Neuronal stem cell (in vitro differentiated cells): ENCODE measurements at regions not wholly inside any gene's neighbourhood (a gene's known extent, or its start where the extent isn't known, plus 50 kb on each side); places are given as distances from the start of the nearest gene placed in this dataset.

ENCODE experiments used
- DNase-seq: peaks from one replicate; pipeline ENCODE4 v3.0.0-alpha.2; 2013; ENCODE audit warnings: low spot score
- H2AFZ ChIP-seq: one replicate; pipeline ENCODE4 v1.6.1; 2013; ENCODE audit warnings: mild to moderate bottlenecking, low read length, inconsistent platforms
- H2AK5ac ChIP-seq: 2 replicates; pipeline ENCODE4 v1.6.1; 2013; ENCODE audit warnings: low read depth, mild to moderate bottlenecking, inconsistent platforms, low read length, moderate library complexity, mixed read lengths
- H2BK120ac ChIP-seq: 2 replicates; pipeline ENCODE4 v1.6.1; 2013; ENCODE audit warnings: low read depth, mild to moderate bottlenecking, inconsistent platforms, low read length, moderate library complexity, mixed read lengths
- H2BK12ac ChIP-seq: one replicate; pipeline ENCODE4 v1.6.1; 2013; ENCODE audit warnings: low read length, inconsistent platforms
- H2BK15ac ChIP-seq: 2 replicates; pipeline ENCODE4 v1.6.1; 2013; ENCODE audit warnings: mild to moderate bottlenecking, low read length, inconsistent platforms, mixed read lengths
- H2BK5ac ChIP-seq: one replicate; pipeline ENCODE4 v1.6.1; 2013; ENCODE audit warnings: inconsistent platforms, mild to moderate bottlenecking, low read length, moderate library complexity
- H3K14ac ChIP-seq: one replicate; pipeline ENCODE4 v1.6.1; 2013; ENCODE audit warnings: low read length, inconsistent platforms
- H3K18ac ChIP-seq: 2 replicates; pipeline ENCODE4 v1.6.1; 2013; ENCODE audit warnings: low read length, inconsistent platforms
- H3K23ac ChIP-seq: 2 replicates; pipeline ENCODE4 v1.6.1; 2013; ENCODE audit warnings: low read depth, mild to moderate bottlenecking, mixed read lengths, low read length, inconsistent platforms; ENCODE audit not compliant: poor library complexity
- H3K27ac ChIP-seq: replicated peaks from 3 replicates; pipeline ENCODE4 v1.5.1; 2013; ENCODE audit warnings: low read length, inconsistent platforms
- H3K27me3 ChIP-seq, 3 experiments: 2 replicates each; pipeline ENCODE4 v1.6.1; 2013; ENCODE audit warnings: low read length in 3 of 3, mild to moderate bottlenecking in 2 of 3, inconsistent platforms in 1 of 3, low read depth in 1 of 3, mixed read lengths in 1 of 3, moderate library complexity in 1 of 3; ENCODE audit not compliant: control insufficient read depth in 3 of 3, insufficient read depth in 3 of 3
- H3K36me3 ChIP-seq, 2 donors: replicated peaks in 1 of 2; 2 replicates each; pipeline ENCODE4 v1.6.1; 2013; ENCODE audit warnings: low read length in 2 of 2; ENCODE audit not compliant: control insufficient read depth in 2 of 2, insufficient read depth in 2 of 2
- H3K4ac ChIP-seq: 2 replicates; pipeline ENCODE4 v1.6.1; 2013; ENCODE audit warnings: inconsistent platforms, mild to moderate bottlenecking, low read length, moderate library complexity
- H3K4me1 ChIP-seq, 2 donors: 1 replicate in 1 of 2; 2 replicates in 1 of 2; pipeline ENCODE4 v1.6.1; 2013; ENCODE audit warnings: low read length in 2 of 2, low read depth in 1 of 2; ENCODE audit not compliant: control insufficient read depth in 2 of 2, insufficient read depth in 1 of 2
- H3K4me2 ChIP-seq: one replicate; pipeline ENCODE4 v1.6.1; 2013; ENCODE audit warnings: mild to moderate bottlenecking, low read length, inconsistent platforms; ENCODE audit not compliant: insufficient read depth, poor library complexity, severe bottlenecking
- H3K4me3 ChIP-seq, 2 donors: 2 replicates each; pipeline ENCODE4 v1.5.1; 2013; ENCODE audit warnings: low read length in 2 of 2, mild to moderate bottlenecking in 2 of 2, inconsistent platforms in 1 of 2, moderate library complexity in 1 of 2
- H3K79me1 ChIP-seq: one replicate; pipeline ENCODE4 v1.6.1; 2013; ENCODE audit warnings: low read depth, mild to moderate bottlenecking, inconsistent platforms, low read length, moderate library complexity
- H3K9ac ChIP-seq: one replicate; pipeline ENCODE4 v1.6.1; 2013; ENCODE audit warnings: mild to moderate bottlenecking, low read depth, low read length, inconsistent platforms; ENCODE audit not compliant: poor library complexity
- H3K9me3 ChIP-seq, 2 donors: replicated peaks in 1 of 2; 2 replicates each; pipeline versions ENCODE3 to v1.6.1; 2013; ENCODE audit warnings: low read length in 2 of 2, mild to moderate bottlenecking in 2 of 2, inconsistent platforms in 1 of 2, low read depth in 1 of 2, mixed read lengths in 1 of 2, moderate library complexity in 1 of 2; ENCODE audit not compliant: control insufficient read depth in 2 of 2, insufficient read depth in 1 of 2
- H4K8ac ChIP-seq: one replicate; pipeline ENCODE4 v1.6.1; 2013; ENCODE audit warnings: low read depth, mild to moderate bottlenecking, inconsistent platforms, low read length, moderate library complexity
- H4K91ac ChIP-seq: one replicate; pipeline ENCODE4 v1.6.1; 2013; ENCODE audit warnings: low read length, low read depth, mild to moderate bottlenecking, inconsistent platforms; ENCODE audit not compliant: poor library complexity
- WGBS, 2 donors: extraction: QIAGEN DNeasy Blood & Tissue Kit; methylation state at CpG; one replicate each; pipeline ENCODE4 v1.1.7; 2013; ENCODE audit warnings: missing lambda C conversion rate in 2 of 2, mixed read lengths in 1 of 2; ENCODE audit not compliant: insufficient read length in 2 of 2, insufficient replicate concordance in 1 of 2; ENCODE audit errors: extremely low coverage in 2 of 2; 5-methylcytosine and 5-hydroxymethylcytosine counted together

DNA sequence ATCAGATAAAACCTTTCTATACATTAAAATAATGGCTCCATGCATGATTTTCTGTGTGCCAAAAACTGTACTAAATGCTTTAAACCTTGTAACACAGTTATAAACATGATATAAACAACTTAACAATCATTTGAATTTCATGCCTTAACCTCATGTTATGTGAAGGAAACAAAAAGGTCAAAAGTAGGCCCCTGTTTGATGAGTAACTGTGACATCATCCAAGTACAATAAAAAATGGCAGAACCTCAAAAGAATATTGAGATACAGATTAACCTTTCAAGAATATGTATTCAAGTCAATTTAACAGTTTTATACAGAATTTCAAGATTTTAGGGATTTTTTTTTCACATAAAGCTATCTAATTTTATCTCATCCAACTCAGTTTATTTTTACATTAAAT is 310.7 kb upstream of the DCN start:
- Histone ChIP-seq H3K4ac (no peak overlapping the region), H3K36me3 (no peaks in the 10 kb centered on the region), H3K27ac (no peak overlapping the region), H3K4me2 (no peak overlapping the region), H3K4me3 (no peak overlapping the region), H2BK120ac (no peak overlapping the region), H3K23ac (no peak overlapping the region), H3K9me3 (no peaks in the 10 kb centered on the region), H3K14ac (no peak overlapping the region), H3K18ac (no peak overlapping the region), H4K91ac (no peak overlapping the region), H2BK12ac (no peak overlapping the region), H2BK15ac (no peak overlapping the region), H2BK5ac (no peak overlapping the region), H3K4me1 (peaks cover 0 to 3% of the 10 kb centered on the region in 2 donors), H3K27me3 (no peaks in the 10 kb centered on the region), H4K8ac (no peak overlapping the region), H2AK5ac (no peak overlapping the region), H3K79me1 (no peaks in the 10 kb centered on the region), H3K9ac (no peak overlapping the region), H2AFZ (no peak overlapping the region)
- no peak for DNase-seq

DNA sequence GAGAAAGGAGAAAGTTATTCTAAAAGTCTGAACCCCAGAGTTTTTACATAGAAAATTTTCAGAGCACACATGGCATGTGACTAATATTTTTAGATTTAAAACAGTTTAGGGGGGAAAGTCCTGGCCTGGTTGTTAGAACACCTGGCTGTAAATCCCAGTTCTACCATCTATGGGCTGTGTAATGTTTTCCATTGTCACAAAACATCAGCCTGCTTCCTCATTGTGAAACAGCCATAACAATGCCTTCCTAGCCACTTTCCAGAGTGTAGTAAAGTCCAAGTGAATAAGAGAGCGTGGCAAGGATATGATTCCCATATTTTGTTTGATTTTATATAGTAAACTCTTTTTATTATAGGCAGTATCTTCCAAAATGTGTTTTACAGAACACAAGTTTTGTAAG is 310.0 kb upstream of the DCN start:
- Histone ChIP-seq H3K27me3 (no peaks in the 10 kb centered on the region), H2AK5ac (no peak overlapping the region), H2BK12ac (no peak overlapping the region), H3K36me3 (no peaks in the 10 kb centered on the region), H3K4me3 (no peak overlapping the region), H3K9ac (no peak overlapping the region), H3K18ac (no peak overlapping the region), H3K4me1 (peaks cover 0 to 3% of the 10 kb centered on the region in 2 donors), H3K4ac (no peak overlapping the region), H2AFZ (no peak overlapping the region), H2BK120ac (no peak overlapping the region), H4K91ac (no peak overlapping the region), H2BK15ac (no peak overlapping the region), H3K79me1 (no peaks in the 10 kb centered on the region), H2BK5ac (no peak overlapping the region), H3K27ac (no peak overlapping the region), H3K23ac (no peak overlapping the region), H4K8ac (no peak overlapping the region), H3K14ac (no peak overlapping the region), H3K9me3 (no peaks in the 10 kb centered on the region), H3K4me2 (no peak overlapping the region)
- WGBS, 2 donors, result no CpG with 5 or more reads among the region's 1 CpG
- no peak for DNase-seq

DNA sequence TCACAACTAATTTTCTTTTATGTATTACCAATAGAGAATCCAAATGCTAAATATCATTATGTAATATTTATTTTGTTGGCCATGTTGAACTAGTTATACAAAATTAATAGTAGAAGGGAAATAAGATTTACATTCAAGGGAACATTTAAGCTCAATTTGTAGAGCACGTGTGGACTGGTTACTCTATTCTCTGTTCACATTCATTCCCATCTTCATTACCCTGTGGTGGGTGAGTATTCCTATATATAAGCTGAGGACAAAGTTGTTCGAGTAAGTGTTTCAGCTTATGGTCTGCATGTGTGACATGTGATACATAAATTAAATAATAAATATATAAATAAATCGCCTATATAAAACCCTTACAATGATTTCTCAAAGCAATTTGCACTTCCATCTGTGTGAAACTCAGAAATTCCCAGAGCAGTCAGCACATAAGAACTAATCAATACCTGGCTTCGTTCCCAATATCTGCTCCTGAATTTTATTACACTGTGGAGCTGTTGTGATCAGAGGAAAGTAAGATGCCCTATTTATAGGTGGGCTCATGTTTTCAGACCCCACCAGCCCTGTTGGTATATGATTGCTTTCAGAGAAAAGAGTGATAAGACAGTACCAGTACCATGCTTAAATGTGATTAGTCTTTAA is 308.2 kb upstream of the DCN start:
- H3K36me3 ChIP-seq, result no peaks in the 10 kb centered on the region
- no peak overlapping the region for H3K14ac ChIP-seq
- DNase-seq, result no peak
- H2AK5ac ChIP-seq, result no peak overlapping the region
- H3K27ac ChIP-seq, result no peak overlapping the region
- H3K4ac ChIP-seq, result no peak overlapping the region
- H4K91ac ChIP-seq, result no peak overlapping the region
- H3K18ac ChIP-seq, result no peak overlapping the region
- no peaks in the 10 kb centered on the region for H3K9me3 ChIP-seq
- no peak overlapping the region for H2BK12ac ChIP-seq
- H2BK15ac ChIP-seq, result no peak overlapping the region
- H3K9ac ChIP-seq, result no peak overlapping the region
- H3K79me1 ChIP-seq, result no peaks in the 10 kb centered on the region
- H3K4me3 ChIP-seq, result no peak overlapping the region
- H4K8ac ChIP-seq, result no peak overlapping the region
- peaks cover 0 to 3% of the 10 kb centered on the region in 2 donors for H3K4me1 ChIP-seq
- H3K23ac ChIP-seq, result no peak overlapping the region
- no peak overlapping the region for H2BK120ac ChIP-seq
- H2BK5ac ChIP-seq, result no peak overlapping the region
- H3K4me2 ChIP-seq, result no peak overlapping the region
- no CpG with 5 or more reads among the region's 4 CpGs for WGBS, 2 donors
- no peaks in the 10 kb centered on the region for H3K27me3 ChIP-seq
- no peak overlapping the region for H2AFZ ChIP-seq

DNA sequence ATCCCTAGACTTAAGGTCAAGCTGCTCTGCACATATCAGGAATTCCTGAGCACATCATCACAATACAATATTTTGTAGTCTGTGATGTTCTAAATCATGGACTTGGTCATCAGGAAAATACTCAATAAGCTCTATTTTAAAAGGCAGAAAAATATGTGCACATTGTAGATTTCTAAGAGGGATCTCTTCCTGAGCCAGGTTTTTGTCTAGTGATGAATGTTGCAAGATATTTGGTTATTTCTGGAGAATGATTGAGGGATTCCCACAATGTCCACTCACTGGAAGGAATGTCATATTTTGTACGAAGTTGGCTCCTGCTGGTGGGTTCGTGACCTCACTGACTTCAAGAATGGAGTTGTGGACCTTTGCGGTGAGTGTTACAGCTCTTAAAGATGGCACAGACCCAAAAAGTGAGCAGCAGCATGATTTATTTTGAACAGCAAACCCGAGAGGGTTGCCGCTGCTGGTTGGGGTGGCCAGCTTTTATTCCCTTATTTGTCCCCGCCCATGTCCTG is 300.9 kb upstream of the DCN start:
- Histone ChIP-seq H3K23ac (no peak overlapping the region), H3K9ac (no peak overlapping the region), H3K4me3 (no peak overlapping the region), H2BK15ac (no peak overlapping the region), H4K8ac (no peak overlapping the region), H3K79me1 (no peaks in the 10 kb centered on the region), H3K14ac (no peak overlapping the region), H2BK5ac (no peak overlapping the region), H3K4me1 (peaks cover 0 to 2% of the 10 kb centered on the region in 2 donors), H3K27me3 (no peaks in the 10 kb centered on the region), H2BK12ac (no peak overlapping the region), H3K36me3 (no peaks in the 10 kb centered on the region), H3K4me2 (no peak overlapping the region), H3K9me3 (peaks cover 2 to 5% of the 10 kb centered on the region in 2 donors), H3K4ac (no peak overlapping the region), H3K18ac (no peak overlapping the region), H4K91ac (no peak overlapping the region), H2BK120ac (no peak overlapping the region), H2AK5ac (no peak overlapping the region), H3K27ac (no peak overlapping the region), H2AFZ (no peak overlapping the region)
- no CpG with 5 or more reads among the region's 6 CpGs for WGBS, 2 donors
- DNase-seq, result no peak
